HG03460 (cell line): ENCODE measurements at regions not wholly inside any gene's neighbourhood (a gene's known extent, or its start where the extent isn't known, plus 50 kb on each side); places are given as distances from the start of the nearest gene placed in this dataset.

ENCODE experiments used
- ATAC-seq: cut with Tn5 transposase; IDR thresholded peaks from one replicate; pipeline ENCODE4 v1.9.1; 2021; ENCODE audit not compliant: unreplicated experiment

GRCh38 chr10:128976856-128977255, 490.2 kb upstream of the MGMT start:
- ATAC-seq: no peak

- ATAC-seq: no peak
These were observed 488.8 kb upstream of the MGMT start for GRCh38 chr10:128978211-128978610.

- ATAC-seq: no peak
These were observed 487.6 kb upstream of the MGMT start for GRCh38 chr10:128979405-128979804.

DNA sequence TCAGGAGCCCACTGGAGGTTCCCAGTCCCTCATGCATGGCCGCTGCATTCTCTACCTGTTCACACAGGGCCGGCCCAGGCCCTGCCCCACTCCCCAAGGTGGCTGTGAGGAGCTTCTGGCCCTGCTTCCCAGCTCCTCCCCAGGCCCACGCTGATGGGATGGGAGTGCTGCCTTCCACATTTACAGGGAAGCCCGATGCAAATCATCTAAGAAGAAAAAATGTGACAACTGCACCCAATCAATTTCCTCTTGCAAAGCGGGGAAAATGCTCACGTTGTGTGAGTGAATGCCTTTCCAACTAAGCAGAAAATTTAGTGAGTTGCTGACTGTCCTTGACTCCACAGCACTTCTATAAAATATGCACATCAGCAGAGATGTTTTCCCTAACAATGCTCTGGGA, 485.8 kb upstream of the MGMT start:
- ATAC-seq: no peak

- ATAC-seq: no peak
These were observed 485.0 kb upstream of the MGMT start for GRCh38 chr10:128981881-128982615.

DNA sequence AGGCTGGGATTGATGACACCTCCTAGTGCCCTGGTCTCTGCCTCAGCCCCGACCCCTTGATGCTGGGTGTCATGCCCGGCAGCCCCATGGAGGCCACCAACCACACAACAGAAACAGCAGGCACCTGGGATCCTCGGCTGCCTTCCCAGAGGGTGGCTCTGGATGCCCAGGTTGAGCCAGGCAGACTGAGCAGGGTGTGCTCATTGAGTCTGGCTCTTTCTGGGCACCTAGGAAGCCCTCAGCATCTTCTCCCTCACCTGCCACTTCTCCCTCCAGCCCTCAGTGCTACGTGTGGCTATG, 484.5 kb upstream of the MGMT start:
- ATAC-seq: no peak

GRCh38 chr10:128985036-128985435, 482.0 kb upstream of the MGMT start:
- no peak for ATAC-seq

DNA sequence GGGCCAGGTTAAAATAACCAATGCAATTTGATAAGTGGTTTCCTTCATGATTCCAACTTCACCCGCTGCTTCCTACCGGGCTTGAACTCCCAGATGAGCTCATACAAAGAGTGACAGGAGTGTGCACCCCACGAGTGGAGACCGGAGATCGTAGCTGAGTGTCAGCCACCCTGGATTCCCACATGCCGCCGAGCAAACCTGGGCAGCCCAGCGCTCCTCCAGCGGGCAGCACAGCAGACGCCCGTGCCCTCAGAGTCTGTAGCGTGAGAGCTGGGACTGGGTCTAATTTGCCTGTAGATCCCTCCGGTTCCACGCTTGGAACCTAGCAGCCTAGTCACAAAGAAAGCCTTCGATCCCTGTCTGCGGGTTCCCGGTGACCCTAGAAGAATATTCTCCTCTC, 476.1 kb upstream of the MGMT start:
- ATAC-seq: no peak

- ATAC-seq: no peak
These were observed 474.3 kb upstream of the MGMT start for GRCh38 chr10:128992770-128993169.

DNA sequence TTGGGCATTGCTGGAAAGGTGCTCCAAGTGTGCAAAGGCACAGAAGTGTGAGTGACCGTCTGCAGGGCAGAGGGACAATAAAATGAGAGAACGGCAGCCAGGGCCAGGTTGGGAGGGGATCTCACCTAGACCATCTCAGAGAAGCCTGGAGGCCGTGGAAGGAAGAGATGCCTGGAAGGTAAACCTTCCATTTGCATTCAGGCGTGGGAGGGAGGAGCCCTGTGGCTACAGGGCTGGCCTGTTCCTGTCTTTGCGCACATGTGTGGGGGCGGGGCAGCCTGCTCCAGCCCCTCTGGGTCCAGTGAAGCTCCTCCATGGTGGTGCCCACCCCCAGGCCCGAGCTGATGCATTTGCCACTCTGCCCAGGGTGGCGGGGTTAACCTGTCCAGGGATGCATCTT, 473.6 kb upstream of the MGMT start:
- no peak for ATAC-seq

GRCh38 chr10:128993911-128994538, 473.0 kb upstream of the MGMT start:
- no peak for ATAC-seq

- ATAC-seq: no peak
These were observed 472.4 kb upstream of the MGMT start for GRCh38 chr10:128994598-128995143.

GRCh38 chr10:128995676-128996075, 471.4 kb upstream of the MGMT start:
- ATAC-seq: no peak

- ATAC-seq: no peak
These were observed 470.9 kb upstream of the MGMT start for GRCh38 chr10:128996092-128996491.

DNA sequence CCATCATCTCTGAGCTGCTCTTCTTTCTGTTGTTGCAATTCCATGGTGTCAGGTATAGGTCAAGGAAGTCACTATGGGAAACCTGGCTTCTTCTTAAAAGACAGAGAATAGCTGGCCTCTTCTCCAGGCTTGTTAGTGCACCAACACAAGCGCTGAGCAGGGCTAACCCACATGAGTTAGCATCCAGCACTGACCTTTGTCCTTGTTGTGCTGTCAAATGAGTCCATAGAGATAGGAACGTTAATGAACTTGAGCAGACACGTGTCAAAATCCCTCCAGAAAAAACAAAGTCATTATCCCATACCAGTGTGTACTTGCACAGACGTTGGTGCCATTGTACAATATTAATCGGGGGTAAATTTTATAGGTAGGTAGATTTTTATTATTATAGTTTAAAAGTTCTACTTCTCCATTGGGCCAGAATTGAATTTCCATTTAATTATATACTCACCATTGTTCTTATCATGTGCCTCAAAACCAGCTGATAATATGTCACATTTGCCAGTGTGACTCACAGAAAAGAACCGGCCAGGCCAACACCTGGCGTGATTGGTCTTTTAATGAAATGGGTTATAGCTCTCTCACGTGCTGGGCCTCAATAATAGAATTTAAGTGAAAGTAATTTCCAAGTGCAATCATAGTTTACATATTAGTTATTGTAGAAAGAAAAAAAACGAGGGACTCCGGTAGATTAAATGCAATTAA, 468.8 kb upstream of the MGMT start:
- ATAC-seq: no peak

DNA sequence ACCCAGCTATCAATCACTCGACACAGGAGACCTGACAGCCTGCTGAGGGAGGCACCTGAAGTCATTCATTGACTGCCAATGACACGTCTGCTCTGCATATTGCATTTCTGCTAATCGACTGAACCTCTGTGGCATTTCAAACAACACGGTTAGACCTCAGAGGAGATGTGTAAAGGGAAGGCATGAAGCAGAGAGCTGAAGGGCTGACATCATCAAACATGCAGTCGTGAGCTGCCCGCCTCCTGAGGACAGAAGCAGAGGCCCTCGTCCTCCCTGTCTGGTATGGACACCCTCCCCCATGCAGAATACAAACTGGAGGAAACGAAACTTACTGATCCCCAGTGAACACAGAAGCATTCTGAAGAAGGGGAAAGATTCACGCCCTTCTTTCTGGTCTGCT, 462.6 kb upstream of the MGMT start:
- ATAC-seq: no peak

- no peak for ATAC-seq
These were observed 462.0 kb upstream of the MGMT start for GRCh38 chr10:129005080-129005479.

DNA sequence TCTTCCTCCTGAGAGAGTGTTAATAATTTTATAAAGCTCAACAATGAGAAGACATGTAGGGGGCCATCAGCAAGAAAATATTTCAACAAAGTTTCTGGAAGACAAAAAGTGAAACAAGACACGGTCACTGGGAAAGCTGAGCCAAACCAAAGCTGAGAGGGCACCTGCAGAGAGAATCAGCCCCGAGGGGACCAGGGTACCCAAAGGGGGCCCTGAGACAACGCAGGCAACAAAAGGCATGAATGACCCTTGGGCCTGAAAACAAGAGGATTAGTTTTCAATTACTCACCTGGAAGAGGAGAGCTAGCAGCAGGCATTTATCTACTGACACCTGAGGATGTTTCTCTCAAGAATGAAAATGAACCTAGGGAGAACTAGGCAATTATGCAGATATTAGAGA, 461.2 kb upstream of the MGMT start:
- ATAC-seq: no peak

DNA sequence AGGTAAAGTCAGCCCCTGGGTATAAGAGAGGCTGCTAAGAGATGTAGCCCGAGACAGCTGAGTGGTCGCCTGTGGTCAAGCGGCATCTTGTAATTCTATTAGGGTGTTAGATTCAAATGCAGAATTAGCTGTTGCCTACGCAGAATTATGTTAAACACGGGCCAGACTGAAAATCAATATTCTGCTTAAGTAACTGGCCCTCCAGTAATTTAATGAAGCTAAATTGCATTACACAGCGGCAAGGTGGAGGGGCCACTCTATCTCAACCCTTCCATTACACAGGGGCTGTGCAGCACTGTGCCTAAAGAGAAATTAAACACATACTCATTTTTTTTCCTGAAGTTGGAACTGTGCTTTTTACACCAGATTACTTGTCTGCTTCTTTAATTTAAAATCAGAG, 448.5 kb upstream of the MGMT start:
- ATAC-seq: no peak

- ATAC-seq: no peak
These were observed 446.2 kb upstream of the MGMT start for GRCh38 chr10:129020651-129021330.

DNA sequence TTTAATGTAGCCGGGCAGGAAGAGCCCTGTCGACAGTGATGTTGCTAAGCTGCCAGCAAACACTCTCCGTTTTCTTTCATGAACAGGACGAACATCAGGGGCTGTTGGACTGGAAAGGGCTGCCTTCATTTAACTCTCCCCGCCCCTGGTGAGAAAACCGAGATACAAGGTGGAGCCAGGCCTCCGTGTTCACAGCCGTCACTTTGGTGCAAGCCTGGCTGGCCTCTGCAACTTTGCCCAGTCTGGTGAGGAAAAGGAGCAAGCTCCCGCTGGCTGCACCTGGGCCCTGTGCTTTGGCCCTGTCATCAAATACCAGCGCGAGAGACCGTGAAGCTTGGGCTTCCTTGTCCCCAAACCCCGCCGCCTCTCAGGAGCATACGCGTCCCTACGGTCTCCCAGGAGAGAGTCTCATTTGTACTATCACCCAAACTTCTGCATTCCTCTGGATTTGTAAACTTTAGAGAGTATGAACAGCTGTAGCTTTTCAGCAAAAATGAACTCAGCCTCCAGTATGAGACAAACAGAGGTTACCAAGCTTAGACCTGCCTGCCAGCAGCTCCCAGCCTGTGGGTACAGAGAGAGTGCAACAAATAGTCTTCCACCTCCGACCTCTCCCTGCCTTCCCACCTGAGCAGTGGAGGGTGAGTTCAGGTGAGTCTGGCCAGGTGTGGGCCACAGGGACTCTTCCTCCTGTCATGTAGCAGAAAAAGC, 445.3 kb upstream of the MGMT start:
- no peak for ATAC-seq
